ENCODE measurements at regions not wholly inside any gene's neighbourhood (a gene's known extent, or its start where the extent isn't known, plus 50 kb on each side); places are given as distances from the start of the nearest gene placed in this dataset.

- no peaks in the 10 kb centered on the region for H3K9me3 ChIP-seq (ENCODE audit: control insufficient read depth, insufficient read depth, low read length)
- H4K20me1 ChIP-seq (ENCODE audit: control insufficient read depth, insufficient read depth, low read depth, low read length), result no peaks in the 10 kb centered on the region
- no peaks in the 10 kb centered on the region for H3K36me3 ChIP-seq (ENCODE audit: control insufficient read depth, low read length)
- no peak for TF ChIP-seq CTCF (IDR thresholded peaks at IDR 0.05; ENCODE audit: low read depth, low read length, poor library complexity, severe bottlenecking)
- H3K4me2 ChIP-seq (ENCODE audit: low read length), result no peak overlapping the region
- no peaks in the 10 kb centered on the region for H3K9me2 ChIP-seq (replicated peaks; ENCODE audit: control insufficient read depth, low read length)
- no peaks in the 10 kb centered on the region for H3F3A ChIP-seq (ENCODE audit: control insufficient read depth, insufficient read depth)
- H3K4me3 ChIP-seq (ENCODE audit: low read length), result no peak overlapping the region
- H3K4me1 ChIP-seq (ENCODE audit: control insufficient read depth, low read length), result no peaks in the 10 kb centered on the region
- H3K27me3 ChIP-seq (ENCODE audit: control insufficient read depth, low read length), result no peaks in the 10 kb centered on the region
- no peak overlapping the region for H3K27ac ChIP-seq (ENCODE audit: low read depth, low read length)
- H3K79me2 ChIP-seq (ENCODE audit: control insufficient read depth, low read length), result no peaks in the 10 kb centered on the region
These were observed 205.5 kb upstream of the CDH11 start for GRCh38 chr16:65327346-65327745.

- Histone ChIP-seq H3K4me3 (ENCODE audit: low read length) (no peak overlapping the region), H3K27me3 (ENCODE audit: control insufficient read depth, low read length) (no peaks in the 10 kb centered on the region), H3K36me3 (ENCODE audit: control insufficient read depth, low read length) (no peaks in the 10 kb centered on the region), H3K79me2 (ENCODE audit: control insufficient read depth, low read length) (no peaks in the 10 kb centered on the region), H4K20me1 (ENCODE audit: control insufficient read depth, insufficient read depth, low read depth, low read length) (no peaks in the 10 kb centered on the region), H3K4me2 (ENCODE audit: low read length) (no peak overlapping the region), H3K9me3 (ENCODE audit: control insufficient read depth, insufficient read depth, low read length) (no peaks in the 10 kb centered on the region), H3K9me2 (replicated peaks; ENCODE audit: control insufficient read depth, low read length) (no peaks in the 10 kb centered on the region), H3F3A (ENCODE audit: control insufficient read depth, insufficient read depth) (no peaks in the 10 kb centered on the region), H3K4me1 (ENCODE audit: control insufficient read depth, low read length) (no peaks in the 10 kb centered on the region), H3K27ac (ENCODE audit: low read depth, low read length) (no peak overlapping the region)
- TF ChIP-seq EZH2phosphoT487 (IDR thresholded peaks at IDR 0.05; ENCODE audit: borderline replicate concordance, low read length) (no peak), CTCF (IDR thresholded peaks at IDR 0.05; ENCODE audit: low read depth, low read length, poor library complexity, severe bottlenecking) (no peak)
These were observed 201.9 kb upstream of the CDH11 start for GRCh38 chr16:65323655-65324237.

- Histone ChIP-seq H3K9me3 (ENCODE audit: control insufficient read depth, insufficient read depth, low read length) (no peaks in the 10 kb centered on the region), H3K4me1 (ENCODE audit: control insufficient read depth, low read length) (no peaks in the 10 kb centered on the region), H3K36me3 (ENCODE audit: control insufficient read depth, low read length) (no peaks in the 10 kb centered on the region), H3K27ac (ENCODE audit: low read depth, low read length) (no peak overlapping the region), H4K20me1 (ENCODE audit: control insufficient read depth, insufficient read depth, low read depth, low read length) (no peaks in the 10 kb centered on the region), H3K79me2 (ENCODE audit: control insufficient read depth, low read length) (no peaks in the 10 kb centered on the region), H3K27me3 (ENCODE audit: control insufficient read depth, low read length) (no peaks in the 10 kb centered on the region), H3K4me2 (ENCODE audit: low read length) (no peak overlapping the region), H3K9me2 (replicated peaks; ENCODE audit: control insufficient read depth, low read length) (no peaks in the 10 kb centered on the region), H3K4me3 (ENCODE audit: low read length) (no peak overlapping the region), H3F3A (ENCODE audit: control insufficient read depth, insufficient read depth) (no peaks in the 10 kb centered on the region)
- TF ChIP-seq CTCF (IDR thresholded peaks at IDR 0.05; ENCODE audit: low read depth, low read length, poor library complexity, severe bottlenecking) (no peak), EZH2phosphoT487 (IDR thresholded peaks at IDR 0.05; ENCODE audit: borderline replicate concordance, low read length) (no peak)
These were observed 197.9 kb upstream of the CDH11 start for GRCh38 chr16:65319621-65320231.

Measured in DOHH2 (cell line).